Midbrain (tissue), 1 donor: ENCODE measurements at regions not wholly inside any gene's neighbourhood (a gene's known extent, or its start where the extent isn't known, plus 50 kb on each side); places are given as distances from the start of the nearest gene placed in this dataset.
"Not testable (repeated sequence)": the region's sequence is repeated elsewhere in the genome, so short reads cannot be mapped to it uniquely, and the experiment has no call there.

ENCODE experiments used
- DNase-seq: peaks from one replicate; lab custom pipeline; 2025; lab: John Stamatoyannopoulos, UW

GRCh38 chr6:14389776-14390175 is 272.2 kb downstream of the CD83 start:
- not testable (repeated sequence) for DNase-seq

GRCh38 chr6:14390805-14391204 is 273.2 kb downstream of the CD83 start:
- DNase-seq: no peak

DNA sequence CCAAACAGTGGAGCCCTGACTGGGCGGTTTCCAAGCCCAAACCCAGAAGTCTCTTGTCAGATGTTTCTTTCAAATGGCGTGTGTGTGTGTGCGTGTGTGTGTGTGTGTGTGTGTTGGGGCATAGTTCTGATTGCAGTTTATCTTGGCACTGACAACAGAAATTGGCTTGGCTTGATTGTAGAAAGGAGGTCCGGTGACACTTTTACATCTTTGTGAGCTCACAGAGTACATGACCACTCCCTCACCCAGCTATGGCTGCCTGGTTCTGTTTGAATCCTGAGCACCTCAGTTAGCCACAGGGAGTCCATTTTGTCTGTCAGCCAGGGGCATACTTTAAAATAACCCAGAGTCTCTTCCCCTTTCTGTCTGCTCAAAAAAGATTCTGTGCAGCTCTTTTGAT is 276.3 kb downstream of the CD83 start:
- no peak for DNase-seq

- DNase-seq: no peak
Measured at GRCh38 chr6:14396392-14396791, 278.8 kb downstream of the CD83 start.

GRCh38 chr6:14396826-14397517 is 279.4 kb downstream of the CD83 start:
- DNase-seq: no peak

DNA sequence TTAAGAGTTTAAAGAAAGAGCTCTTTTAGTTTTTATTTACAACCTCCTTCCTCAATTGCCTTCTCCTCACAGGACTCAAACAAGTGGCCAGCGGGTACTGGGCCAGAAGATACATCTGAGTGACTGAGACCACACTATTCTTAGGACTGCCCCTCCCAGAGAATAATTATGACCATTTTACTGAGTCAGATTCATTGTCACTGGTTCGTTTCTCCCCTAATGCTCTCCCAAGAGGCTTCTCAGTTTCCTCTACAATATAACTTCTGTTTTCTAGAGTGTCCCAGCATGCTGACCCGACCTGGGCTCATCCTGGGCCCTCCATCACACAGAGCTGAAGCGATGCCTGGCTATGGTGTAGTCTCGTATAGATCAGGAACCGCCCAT is 279.9 kb downstream of the CD83 start:
- no peak for DNase-seq

DNA sequence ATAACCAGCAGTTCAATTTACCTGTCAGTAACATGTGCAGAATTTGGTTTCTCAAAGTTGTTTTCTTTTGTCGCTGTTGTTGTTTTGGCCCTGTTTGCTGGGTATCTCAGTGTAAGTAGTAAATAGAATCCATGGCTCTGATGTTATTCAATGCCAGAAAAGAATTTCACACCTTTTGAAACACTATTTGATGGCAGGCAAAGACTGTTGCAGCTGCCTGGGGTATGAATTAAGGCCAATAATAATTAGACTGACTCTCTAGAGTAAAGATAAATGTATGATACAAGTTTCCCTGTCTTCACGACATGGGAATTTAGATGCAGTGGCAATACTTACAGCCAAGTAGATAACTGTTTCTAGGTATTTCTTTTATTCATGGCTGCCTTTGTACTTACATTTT is 281.4 kb downstream of the CD83 start:
- no peak for DNase-seq

DNA sequence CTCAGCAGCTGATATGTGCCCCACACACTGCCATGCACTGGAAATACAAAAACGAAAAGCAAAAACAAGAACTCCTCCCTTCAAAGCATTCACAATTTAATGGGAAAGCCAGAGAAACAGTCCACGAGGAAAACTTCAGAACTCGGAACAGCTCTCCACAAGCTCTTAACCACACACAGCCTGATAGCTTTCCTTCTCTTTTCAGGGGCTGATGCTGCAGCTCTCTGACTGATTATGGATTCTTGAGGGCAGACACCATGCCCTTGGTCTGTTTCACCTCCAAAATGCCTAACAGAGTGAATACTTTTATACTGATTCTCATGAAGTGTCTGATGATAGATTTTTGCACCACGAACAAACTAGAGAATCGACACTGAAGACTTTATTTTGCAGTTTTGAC is 282.1 kb downstream of the CD83 start:
- no peak for DNase-seq

- no peak for DNase-seq
Measured at GRCh38 chr6:14401246-14401645, 283.7 kb downstream of the CD83 start.

GRCh38 chr6:14406614-14407331 is 289.2 kb downstream of the CD83 start:
- DNase-seq: no peak

- DNase-seq: no peak
Measured at GRCh38 chr6:14408446-14408845, 290.9 kb downstream of the CD83 start.

DNA sequence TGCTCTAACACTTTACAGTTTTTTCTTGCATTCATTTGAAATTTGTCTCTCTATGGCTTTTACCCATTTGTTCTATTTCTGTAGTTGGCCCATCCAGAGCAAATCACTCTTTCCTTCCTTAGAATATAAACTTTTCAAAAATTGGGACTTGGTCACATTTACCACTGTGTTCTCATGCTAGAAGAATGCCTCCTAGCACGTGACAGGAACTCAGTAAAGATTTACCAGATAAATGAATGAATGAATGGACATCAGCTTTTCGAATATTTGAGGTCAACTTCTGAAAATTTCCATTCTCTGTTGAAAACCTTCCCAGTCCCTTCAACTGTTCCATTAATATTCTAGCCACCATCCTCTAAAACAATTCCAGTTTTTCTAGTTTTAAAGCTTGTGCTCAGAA is 294.5 kb downstream of the CD83 start:
- DNase-seq: no peak

GRCh38 chr6:14415452-14415851 is 297.9 kb downstream of the CD83 start:
- no peak for DNase-seq

- no peak for DNase-seq
Measured at GRCh38 chr6:14417377-14417776, 299.8 kb downstream of the CD83 start.

DNA sequence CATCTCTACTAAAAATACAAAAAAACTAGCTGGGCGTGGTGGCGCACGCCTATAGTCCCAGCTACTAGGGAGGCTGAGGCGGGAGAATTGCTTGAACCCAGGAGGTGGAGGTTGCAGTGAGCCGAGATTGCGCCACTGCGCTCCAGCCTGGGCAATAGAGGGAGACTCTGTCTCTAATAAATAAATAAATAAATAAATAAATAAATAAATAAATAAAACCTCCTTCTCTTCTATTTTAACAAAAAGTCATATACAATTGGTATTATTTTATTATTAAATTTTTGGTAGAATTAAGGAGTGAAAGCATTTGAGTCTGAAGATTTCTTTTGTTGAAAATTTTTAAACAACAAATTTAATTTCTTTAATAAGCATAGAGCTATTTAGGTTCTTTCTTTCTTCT is 301.7 kb downstream of the CD83 start:
- DNase-seq: not testable (repeated sequence)

DNA sequence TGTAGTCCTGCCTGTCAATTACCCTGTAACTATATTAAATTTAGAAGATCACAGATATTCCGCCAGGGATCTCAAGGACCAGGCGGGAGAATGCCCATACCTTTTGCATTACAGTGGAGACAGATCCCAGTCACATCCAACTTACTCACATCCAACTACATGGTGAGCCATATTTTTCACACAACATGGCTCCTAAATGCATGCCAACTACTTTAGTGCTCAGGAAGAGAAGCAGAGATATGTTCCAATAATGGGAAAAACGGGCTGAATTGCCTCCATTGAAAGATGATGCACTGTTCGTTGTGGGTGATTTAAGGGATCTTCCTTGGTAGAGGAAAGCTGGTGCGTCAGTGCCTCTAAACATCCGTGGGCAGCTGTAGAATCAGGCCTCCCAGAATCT is 304.5 kb downstream of the CD83 start:
- no peak for DNase-seq

- DNase-seq: no peak
Measured at GRCh38 chr6:14422917-14423316, 305.3 kb downstream of the CD83 start.

- DNase-seq: no peak
Measured at GRCh38 chr6:14423330-14423729, 305.8 kb downstream of the CD83 start.

GRCh38 chr6:14423955-14424354 is 306.4 kb downstream of the CD83 start:
- no peak for DNase-seq

DNA sequence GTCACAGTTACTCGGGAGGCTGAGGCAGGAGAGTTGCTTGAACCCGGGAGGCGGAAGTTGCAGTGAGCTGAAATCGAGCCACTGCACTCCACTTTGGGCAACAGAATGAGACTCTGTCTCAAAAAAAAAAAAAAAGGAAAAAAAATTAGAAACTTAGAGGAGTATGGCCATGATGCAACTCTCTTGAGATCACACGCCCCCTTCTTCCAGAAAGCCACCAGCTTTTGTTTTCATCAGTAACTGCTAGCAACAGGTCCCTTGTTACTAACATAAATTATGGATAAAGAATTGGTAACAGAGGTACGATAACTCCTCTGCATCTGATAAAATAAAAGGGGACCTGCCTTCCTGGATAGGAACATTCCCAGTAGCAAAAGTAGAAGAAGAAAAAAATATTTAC is 308.2 kb downstream of the CD83 start:
- no peak for DNase-seq

DNA sequence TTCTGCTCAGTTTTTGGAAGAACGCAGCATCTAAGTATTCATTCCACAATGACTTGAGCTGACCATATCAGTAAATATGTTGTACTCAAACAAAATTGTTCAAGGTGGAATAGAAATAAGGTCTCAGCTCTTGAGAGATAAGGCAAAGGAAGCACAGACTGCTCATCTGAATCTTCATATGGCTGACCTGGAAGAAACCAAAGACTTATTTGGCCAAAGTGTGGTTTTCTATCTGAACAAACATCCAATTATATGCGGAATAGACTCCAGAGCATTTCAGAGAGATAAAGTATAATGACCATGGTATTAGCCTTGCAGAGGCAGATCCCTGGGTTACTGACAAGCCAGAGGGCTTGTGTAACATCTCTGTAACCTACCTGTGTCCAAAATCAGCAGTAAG is 308.7 kb downstream of the CD83 start:
- no peak for DNase-seq

GRCh38 chr6:14428269-14428668 is 310.7 kb downstream of the CD83 start:
- DNase-seq: no peak

DNA sequence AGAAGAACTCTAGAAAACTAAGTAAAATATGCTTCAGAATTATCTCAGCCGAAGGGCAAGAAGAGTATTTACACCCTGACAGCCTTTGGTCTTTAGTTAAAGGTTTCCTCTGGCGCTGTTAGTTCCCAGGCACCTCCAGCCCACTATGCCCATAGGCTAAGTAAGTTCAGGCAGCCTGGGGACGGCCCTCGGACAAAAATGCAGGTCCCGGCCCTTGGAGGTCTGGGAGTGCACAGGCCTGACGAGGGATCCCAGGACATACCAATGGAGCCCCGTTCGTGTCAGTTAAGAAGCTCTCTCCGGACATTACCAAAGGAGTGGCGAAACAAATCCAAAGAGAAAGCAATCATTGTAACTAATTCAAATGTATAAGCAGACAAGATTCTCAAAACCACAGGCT is 311.8 kb downstream of the CD83 start:
- no peak for DNase-seq

DNA sequence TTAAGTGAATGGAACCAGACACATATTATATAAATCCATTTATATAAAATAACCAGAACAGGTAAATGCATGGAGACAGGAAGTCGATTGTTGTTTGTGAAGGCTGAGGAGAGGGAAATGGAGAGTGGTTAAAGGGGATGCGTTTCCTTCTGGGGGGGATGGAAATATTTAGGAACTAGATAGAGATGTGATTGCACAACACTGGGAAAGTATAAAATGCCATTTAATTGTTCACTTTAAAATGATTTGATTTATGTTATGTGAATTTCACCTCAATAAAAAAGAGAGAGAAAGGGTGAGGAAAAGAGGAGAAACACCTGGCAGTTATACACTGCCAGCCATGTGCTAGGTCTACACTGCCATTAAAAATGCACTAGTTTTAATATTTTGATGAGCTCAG is 312.6 kb downstream of the CD83 start:
- no peak for DNase-seq
